Spleen (tissue), 7 donors: ENCODE measurements at regions not wholly inside any gene's neighbourhood (a gene's known extent, or its start where the extent isn't known, plus 50 kb on each side); places are given as distances from the start of the nearest gene placed in this dataset.

Source experiments
- CTCF ChIP-seq, 11 experiments: fragments of 200-600 bp in 7 of 11; fragments of 450-650 bp in 4 of 11; sonication (generic) in 4 of 11; IDR thresholded peaks in 8 of 11; conservative IDR thresholded peaks in 3 of 11; 1 replicate in 7 of 11; 2 replicates in 4 of 11; pipeline versions ENCODE4 v1.4.0 to v1.8.0; 2016 to 2021; ENCODE audit warnings: antibody characterized with exemption in 11 of 11, inconsistent platforms in 4 of 11, mild to moderate bottlenecking in 1 of 11
- POLR2A ChIP-seq, 3 donors: fragments of 450-650 bp; IDR thresholded peaks; one replicate each; pipeline ENCODE4 v1.5.1; 2017; ENCODE audit warnings: antibody characterized with exemption in 3 of 3, mild to moderate bottlenecking in 1 of 3
- POLR2AphosphoS5 ChIP-seq, 3 donors: sonication (generic); formaldehyde crosslinking; IDR thresholded peaks; one replicate each; pipeline ENCODE4 v1.5.1; 2017; ENCODE audit warnings: antibody characterized with exemption in 3 of 3
- donor health status: DM: no; HTN: no; CAD: no; lungs with moderate emphysema.
- donor health status: DM: no; HTN: no; CAD: no.
- donor health status: DM: no; HTN: no; CAD: no.

DNA sequence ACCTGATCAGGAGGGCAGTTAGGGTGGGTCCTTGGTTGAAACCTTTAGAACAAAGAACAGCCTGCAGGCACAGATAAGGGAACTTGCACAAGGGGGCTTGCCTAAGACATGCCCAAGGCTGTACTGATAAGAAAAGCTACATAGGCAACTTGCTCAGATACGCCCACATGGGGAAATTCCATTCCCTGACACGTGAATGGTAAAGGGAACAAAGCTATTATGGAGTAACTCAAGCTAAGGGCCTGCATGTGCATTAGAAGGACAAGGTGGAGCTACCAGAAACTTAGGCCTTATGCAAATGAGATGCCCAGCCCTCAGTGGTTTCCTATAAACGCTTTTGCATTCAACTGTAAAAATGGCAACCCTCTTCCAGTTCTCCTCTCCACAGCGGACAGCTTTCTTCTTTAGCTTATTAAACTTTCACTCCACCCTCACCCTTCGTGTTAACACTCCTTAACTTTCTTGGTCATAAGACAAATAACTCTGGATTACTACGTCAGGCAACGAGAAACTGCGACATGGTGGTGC, 1192.1 kb upstream of the CELF2 start:
- TF ChIP-seq CTCF (IDR thresholded peaks at IDR 0.05 in 8 of 11, conservative IDR thresholded peaks at IDR 0.05 in 3 of 11) (no peak), POLR2AphosphoS5 (IDR thresholded peaks at IDR 0.05) (no peak), POLR2A (IDR thresholded peaks at IDR 0.05) (no peak)
